ENCODE measurements at regions not wholly inside any gene's neighbourhood (a gene's known extent, or its start where the extent isn't known, plus 50 kb on each side); places are given as distances from the start of the nearest gene placed in this dataset.

DNA sequence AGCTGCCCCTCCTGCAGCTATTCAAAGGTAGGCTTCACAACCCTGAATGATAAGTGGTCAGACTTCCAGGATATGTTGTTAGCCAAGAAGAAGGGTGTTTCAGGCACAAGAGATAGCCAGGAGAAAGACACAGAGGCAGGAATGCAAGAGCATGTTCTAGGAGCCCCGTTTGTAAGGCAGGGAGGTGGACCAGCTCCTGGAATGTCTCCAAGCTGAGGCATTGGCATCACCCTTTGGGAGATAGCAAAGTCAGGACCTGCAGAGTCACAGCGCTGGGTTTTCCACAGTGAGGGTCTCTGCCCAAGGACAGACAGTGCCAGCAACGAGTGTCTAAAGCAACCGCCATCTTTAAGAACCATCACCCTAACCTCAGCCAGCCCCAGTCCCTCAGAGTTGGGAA, 484.5 kb upstream of the ZMIZ1 start:
- TF ChIP-seq, protein P1, sequence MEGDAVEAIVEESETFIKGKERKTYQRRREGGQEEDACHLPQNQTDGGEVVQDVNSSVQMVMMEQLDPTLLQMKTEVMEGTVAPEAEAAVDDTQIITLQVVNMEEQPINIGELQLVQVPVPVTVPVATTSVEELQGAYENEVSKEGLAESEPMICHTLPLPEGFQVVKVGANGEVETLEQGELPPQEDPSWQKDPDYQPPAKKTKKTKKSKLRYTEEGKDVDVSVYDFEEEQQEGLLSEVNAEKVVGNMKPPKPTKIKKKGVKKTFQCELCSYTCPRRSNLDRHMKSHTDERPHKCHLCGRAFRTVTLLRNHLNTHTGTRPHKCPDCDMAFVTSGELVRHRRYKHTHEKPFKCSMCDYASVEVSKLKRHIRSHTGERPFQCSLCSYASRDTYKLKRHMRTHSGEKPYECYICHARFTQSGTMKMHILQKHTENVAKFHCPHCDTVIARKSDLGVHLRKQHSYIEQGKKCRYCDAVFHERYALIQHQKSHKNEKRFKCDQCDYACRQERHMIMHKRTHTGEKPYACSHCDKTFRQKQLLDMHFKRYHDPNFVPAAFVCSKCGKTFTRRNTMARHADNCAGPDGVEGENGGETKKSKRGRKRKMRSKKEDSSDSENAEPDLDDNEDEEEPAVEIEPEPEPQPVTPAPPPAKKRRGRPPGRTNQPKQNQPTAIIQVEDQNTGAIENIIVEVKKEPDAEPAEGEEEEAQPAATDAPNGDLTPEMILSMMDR (IDR thresholded peaks at IDR 0.05; ENCODE audit: insufficient read depth, low read depth, low read length) = no peak
- H3K4me3 ChIP-seq (ENCODE audit: low read depth, low read length) = no peak overlapping the region
- no peak for DNase-seq (ENCODE audit: low read depth)

DNA sequence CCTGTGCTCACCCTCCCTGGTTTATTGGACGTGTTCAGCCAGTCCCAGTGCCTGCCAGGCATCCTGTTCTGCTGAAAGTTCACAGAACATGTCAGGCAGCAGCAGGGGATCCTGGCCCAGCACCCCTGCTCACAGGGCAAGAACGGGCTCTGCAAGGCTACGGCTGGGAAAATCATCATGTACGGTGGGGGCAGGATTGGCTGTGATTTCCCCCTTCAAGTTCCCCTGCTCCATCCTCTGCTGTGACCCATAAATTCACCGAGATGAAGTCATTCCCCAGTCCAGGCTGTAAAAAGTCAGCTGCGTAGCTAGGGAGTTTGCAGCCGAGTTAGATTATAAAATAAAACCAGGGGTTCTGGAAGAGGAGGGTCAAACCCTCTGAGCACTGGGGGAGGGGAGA, 484.1 kb upstream of the ZMIZ1 start:
- TF ChIP-seq, protein P1 (IDR thresholded peaks at IDR 0.05; ENCODE audit: insufficient read depth, low read depth, low read length) = no peak
- no peak overlapping the region for H3K4me3 ChIP-seq (ENCODE audit: low read depth, low read length)
- DNase-seq (ENCODE audit: low read depth) = no peak

DNA sequence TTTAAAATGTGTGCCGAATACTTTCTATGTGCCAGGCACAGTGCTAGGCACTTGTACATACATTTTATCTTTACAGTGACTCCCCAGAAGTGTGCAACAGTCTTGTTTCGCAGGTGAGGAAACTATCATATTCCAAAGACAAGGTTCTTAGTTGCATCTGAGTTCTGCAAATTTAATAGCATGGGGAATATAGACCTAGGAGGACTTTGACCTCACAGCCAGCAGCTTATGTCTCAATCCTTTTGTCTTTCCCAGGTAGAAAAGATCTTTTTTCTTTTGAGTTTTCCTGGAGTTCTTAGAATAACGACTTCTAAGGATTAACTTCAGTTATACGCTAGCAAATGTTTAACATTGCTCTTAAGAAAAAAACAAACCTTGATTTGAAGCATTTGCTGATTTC, 482.8 kb upstream of the ZMIZ1 start:
- TF ChIP-seq, protein P1 (IDR thresholded peaks at IDR 0.05; ENCODE audit: insufficient read depth, low read depth, low read length) = no peak
- no peak overlapping the region for H3K4me3 ChIP-seq (ENCODE audit: low read depth, low read length)
- DNase-seq (ENCODE audit: low read depth) = no peak

GRCh38 chr10:78588194-78588811, 480.5 kb upstream of the ZMIZ1 start:
- DNase-seq (ENCODE audit: low read depth) = peak; percentile 89
- TF ChIP-seq, protein P1 (IDR thresholded peaks at IDR 0.05; ENCODE audit: insufficient read depth, low read depth, low read length) = no peak
- no peak overlapping the region for H3K4me3 ChIP-seq (ENCODE audit: low read depth, low read length)

DNA sequence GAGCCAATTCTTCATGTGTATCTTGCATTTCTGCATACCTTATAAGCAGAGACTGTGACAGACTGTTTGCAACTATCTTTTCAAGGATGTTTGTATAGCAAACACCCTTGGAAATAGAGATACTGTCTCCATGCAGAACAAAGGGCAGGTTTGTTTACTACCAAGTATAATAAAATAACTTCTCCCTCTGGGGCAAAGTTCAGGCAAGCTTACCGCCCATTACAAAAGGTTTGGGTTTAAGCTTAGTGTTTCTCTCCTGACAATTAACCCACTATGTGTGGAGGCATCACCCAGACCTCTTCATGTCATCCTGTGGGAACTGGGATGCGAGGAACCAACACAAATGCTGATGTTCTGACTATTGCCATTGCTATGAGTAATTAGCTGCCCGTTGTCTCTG, 479.1 kb upstream of the ZMIZ1 start:
- no peak overlapping the region for H3K4me3 ChIP-seq (ENCODE audit: low read depth, low read length)
- TF ChIP-seq, protein P1 (IDR thresholded peaks at IDR 0.05; ENCODE audit: insufficient read depth, low read depth, low read length) = no peak
- DNase-seq (ENCODE audit: low read depth) = no peak

GRCh38 chr10:78591066-78591465, 477.7 kb upstream of the ZMIZ1 start:
- no peak for DNase-seq (ENCODE audit: low read depth)
- H3K4me3 ChIP-seq (ENCODE audit: low read depth, low read length) = no peak overlapping the region
- TF ChIP-seq, protein P1 (IDR thresholded peaks at IDR 0.05; ENCODE audit: insufficient read depth, low read depth, low read length) = no peak

Measured in fibroblast of villous mesenchyme (primary cell).